ENCODE measurements at regions not wholly inside any gene's neighbourhood (a gene's known extent, or its start where the extent isn't known, plus 50 kb on each side); places are given as distances from the start of the nearest gene placed in this dataset.

GRCh38 chr20:43863821-43864544 is 50.7 kb upstream of the TOX2 start:
- H3K27me3 Mint-ChIP-seq (ENCODE audit: insufficient read depth, unreplicated experiment) = no peaks in the 10 kb centered on the region
- TF ChIP-seq, protein P1, sequence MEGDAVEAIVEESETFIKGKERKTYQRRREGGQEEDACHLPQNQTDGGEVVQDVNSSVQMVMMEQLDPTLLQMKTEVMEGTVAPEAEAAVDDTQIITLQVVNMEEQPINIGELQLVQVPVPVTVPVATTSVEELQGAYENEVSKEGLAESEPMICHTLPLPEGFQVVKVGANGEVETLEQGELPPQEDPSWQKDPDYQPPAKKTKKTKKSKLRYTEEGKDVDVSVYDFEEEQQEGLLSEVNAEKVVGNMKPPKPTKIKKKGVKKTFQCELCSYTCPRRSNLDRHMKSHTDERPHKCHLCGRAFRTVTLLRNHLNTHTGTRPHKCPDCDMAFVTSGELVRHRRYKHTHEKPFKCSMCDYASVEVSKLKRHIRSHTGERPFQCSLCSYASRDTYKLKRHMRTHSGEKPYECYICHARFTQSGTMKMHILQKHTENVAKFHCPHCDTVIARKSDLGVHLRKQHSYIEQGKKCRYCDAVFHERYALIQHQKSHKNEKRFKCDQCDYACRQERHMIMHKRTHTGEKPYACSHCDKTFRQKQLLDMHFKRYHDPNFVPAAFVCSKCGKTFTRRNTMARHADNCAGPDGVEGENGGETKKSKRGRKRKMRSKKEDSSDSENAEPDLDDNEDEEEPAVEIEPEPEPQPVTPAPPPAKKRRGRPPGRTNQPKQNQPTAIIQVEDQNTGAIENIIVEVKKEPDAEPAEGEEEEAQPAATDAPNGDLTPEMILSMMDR (IDR thresholded peaks at IDR 0.05; ENCODE audit: unreplicated experiment) = no peak
- H3K9me3 Mint-ChIP-seq (ENCODE audit: unreplicated experiment) = no peaks in the 10 kb centered on the region
- POLR2A ChIA-PET = interaction anchor here (1.0 kb wide), 1 partner anchor 75 kb away, joined by 5 read pairs; no protein-coding TSS in a partner anchor
- H3K4me1 Mint-ChIP-seq (ENCODE audit: insufficient read depth, unreplicated experiment) = no peaks in the 10 kb centered on the region
- no peaks in the 10 kb centered on the region for H3K36me3 Mint-ChIP-seq (ENCODE audit: insufficient read depth, unreplicated experiment)
- CTCF ChIA-PET = interaction anchor here (0.6 kb wide), 1 partner anchor 65 kb away, joined by 3 read pairs; no protein-coding TSS in a partner anchor
- no peak overlapping the region for H3K27ac Mint-ChIP-seq (ENCODE audit: low read depth, unreplicated experiment)
- intact Hi-C loops (cut with micrococcal nuclease) = no loop called here
- no peak for DNase-seq (ENCODE audit: unreplicated experiment)
- no TSS peak for BruUV-seq (replicated peaks)
- no peak overlapping the region for H3K4me3 Mint-ChIP-seq (ENCODE audit: unreplicated experiment)

- Mint-ChIP-seq H3K9me3 (ENCODE audit: unreplicated experiment) (no peaks in the 10 kb centered on the region), H3K36me3 (ENCODE audit: insufficient read depth, unreplicated experiment) (no peaks in the 10 kb centered on the region), H3K4me3 (ENCODE audit: unreplicated experiment) (no peak overlapping the region), H3K27ac (ENCODE audit: low read depth, unreplicated experiment) (no peak overlapping the region), H3K27me3 (ENCODE audit: insufficient read depth, unreplicated experiment) (no peaks in the 10 kb centered on the region), H3K4me1 (ENCODE audit: insufficient read depth, unreplicated experiment) (no peaks in the 10 kb centered on the region)
- CTCF ChIA-PET = no interaction called here
- no peak for DNase-seq (ENCODE audit: unreplicated experiment)
- TF ChIP-seq, protein P1 (IDR thresholded peaks at IDR 0.05; ENCODE audit: unreplicated experiment) = no peak
- no TSS peak for BruUV-seq (replicated peaks)
- POLR2A ChIA-PET = interaction anchor here (1.0 kb wide), 1 partner anchor 76 kb away, joined by 5 read pairs; no protein-coding TSS in a partner anchor
- intact Hi-C loops (cut with micrococcal nuclease) = no loop called here
Measured at GRCh38 chr20:43863330-43863729, 51.3 kb upstream of the TOX2 start.

DNA sequence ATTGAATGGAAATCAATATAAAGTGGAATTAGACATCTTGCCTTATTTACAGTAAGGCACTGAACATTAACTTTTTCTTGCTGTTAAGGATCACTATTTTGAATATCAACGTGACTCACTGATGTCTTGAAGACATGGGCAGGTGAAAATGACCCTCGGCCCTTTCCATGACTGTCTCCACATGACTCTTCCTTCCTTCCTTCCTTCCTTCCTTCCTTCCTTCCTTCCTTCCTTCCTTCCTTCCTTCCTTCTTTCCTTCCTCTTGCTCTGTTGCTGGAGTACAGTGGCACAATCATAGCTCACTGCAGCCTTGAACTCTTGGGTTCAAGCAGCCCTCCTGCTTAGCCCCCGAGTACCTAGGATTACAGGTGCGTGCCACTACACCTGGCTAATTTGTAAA is 52.2 kb upstream of the TOX2 start:
- Mint-ChIP-seq H3K4me3 (ENCODE audit: unreplicated experiment) (no peak overlapping the region), H3K27me3 (ENCODE audit: insufficient read depth, unreplicated experiment) (no peaks in the 10 kb centered on the region), H3K9me3 (ENCODE audit: unreplicated experiment) (no peaks in the 10 kb centered on the region), H3K36me3 (ENCODE audit: insufficient read depth, unreplicated experiment) (no peaks in the 10 kb centered on the region), H3K4me1 (ENCODE audit: insufficient read depth, unreplicated experiment) (no peaks in the 10 kb centered on the region), H3K27ac (ENCODE audit: low read depth, unreplicated experiment) (no peak overlapping the region)
- intact Hi-C loops (cut with micrococcal nuclease) = no loop called here
- DNase-seq (ENCODE audit: unreplicated experiment) = no peak
- CTCF ChIA-PET = no interaction called here
- POLR2A ChIA-PET = no interaction called here
- no TSS peak for BruUV-seq (replicated peaks)
- TF ChIP-seq, protein P1 (IDR thresholded peaks at IDR 0.05; ENCODE audit: unreplicated experiment) = no peak

DNA sequence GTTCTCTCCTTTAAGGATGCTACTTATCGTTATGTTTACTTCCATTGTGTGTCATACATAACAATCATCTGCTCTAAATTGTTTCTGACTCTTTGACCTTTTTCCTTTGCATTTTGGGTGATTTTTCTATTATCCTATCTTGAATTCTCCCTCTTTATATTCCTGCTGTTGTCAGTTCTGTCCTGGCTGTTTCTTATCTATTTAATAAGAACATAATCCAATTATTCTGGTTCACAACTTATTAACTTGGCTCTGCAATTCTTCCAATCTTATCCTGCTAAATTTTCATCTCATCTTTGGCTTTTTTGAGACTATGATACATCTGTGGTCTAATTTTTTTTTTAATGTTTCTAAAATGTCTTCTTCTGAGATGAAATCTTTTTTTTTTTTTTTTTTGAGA is 54.7 kb upstream of the TOX2 start:
- BruUV-seq (replicated peaks) = no TSS peak
- Mint-ChIP-seq H3K4me1 (ENCODE audit: insufficient read depth, unreplicated experiment) (no peaks in the 10 kb centered on the region), H3K27me3 (ENCODE audit: insufficient read depth, unreplicated experiment) (no peaks in the 10 kb centered on the region), H3K9me3 (ENCODE audit: unreplicated experiment) (no peaks in the 10 kb centered on the region), H3K27ac (ENCODE audit: low read depth, unreplicated experiment) (no peak overlapping the region), H3K4me3 (ENCODE audit: unreplicated experiment) (no peak overlapping the region), H3K36me3 (ENCODE audit: insufficient read depth, unreplicated experiment) (no peaks in the 10 kb centered on the region)
- POLR2A ChIA-PET = no interaction called here
- CTCF ChIA-PET = no interaction called here
- DNase-seq (ENCODE audit: unreplicated experiment) = no peak
- intact Hi-C loops (cut with micrococcal nuclease) = no loop called here
- TF ChIP-seq, protein P1 (IDR thresholded peaks at IDR 0.05; ENCODE audit: unreplicated experiment) = no peak
